ENCODE measurements at regions not wholly inside any gene's neighbourhood (a gene's known extent, or its start where the extent isn't known, plus 50 kb on each side); places are given as distances from the start of the nearest gene placed in this dataset.
"Not testable (repeated sequence)": the region's sequence is repeated elsewhere in the genome, so short reads cannot be mapped to it uniquely, and the experiment has no call there.

DNA sequence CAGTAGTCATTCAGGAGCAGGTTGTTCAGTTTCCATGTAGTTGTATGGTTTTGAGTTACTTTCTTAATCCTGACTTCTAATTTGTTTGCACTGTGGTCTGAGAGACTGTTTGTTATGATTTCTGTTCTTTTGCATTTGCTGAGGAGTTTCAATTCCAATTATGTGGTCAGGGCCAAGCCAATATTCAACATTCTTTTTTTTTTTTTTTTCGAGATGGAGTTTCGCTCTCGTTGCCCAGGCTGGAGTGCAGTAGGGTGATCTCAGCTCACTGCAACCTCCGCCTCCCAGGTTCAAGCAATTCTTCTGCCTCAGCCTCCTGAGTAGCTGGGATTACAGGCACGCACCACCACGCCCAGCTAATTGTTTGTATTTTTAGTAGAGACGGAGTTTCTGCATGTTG is 145.9 kb upstream of the NEGR1 start:
- TF ChIP-seq, protein P1, sequence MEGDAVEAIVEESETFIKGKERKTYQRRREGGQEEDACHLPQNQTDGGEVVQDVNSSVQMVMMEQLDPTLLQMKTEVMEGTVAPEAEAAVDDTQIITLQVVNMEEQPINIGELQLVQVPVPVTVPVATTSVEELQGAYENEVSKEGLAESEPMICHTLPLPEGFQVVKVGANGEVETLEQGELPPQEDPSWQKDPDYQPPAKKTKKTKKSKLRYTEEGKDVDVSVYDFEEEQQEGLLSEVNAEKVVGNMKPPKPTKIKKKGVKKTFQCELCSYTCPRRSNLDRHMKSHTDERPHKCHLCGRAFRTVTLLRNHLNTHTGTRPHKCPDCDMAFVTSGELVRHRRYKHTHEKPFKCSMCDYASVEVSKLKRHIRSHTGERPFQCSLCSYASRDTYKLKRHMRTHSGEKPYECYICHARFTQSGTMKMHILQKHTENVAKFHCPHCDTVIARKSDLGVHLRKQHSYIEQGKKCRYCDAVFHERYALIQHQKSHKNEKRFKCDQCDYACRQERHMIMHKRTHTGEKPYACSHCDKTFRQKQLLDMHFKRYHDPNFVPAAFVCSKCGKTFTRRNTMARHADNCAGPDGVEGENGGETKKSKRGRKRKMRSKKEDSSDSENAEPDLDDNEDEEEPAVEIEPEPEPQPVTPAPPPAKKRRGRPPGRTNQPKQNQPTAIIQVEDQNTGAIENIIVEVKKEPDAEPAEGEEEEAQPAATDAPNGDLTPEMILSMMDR (IDR thresholded peaks at IDR 0.05): not testable (repeated sequence)
- not testable (repeated sequence) for TF ChIP-seq ZFX (IDR thresholded peaks at IDR 0.05; ENCODE audit: borderline replicate concordance)

Data from 22Rv1 (cell line).